OCI-LY1 (cell line): ENCODE measurements at regions not wholly inside any gene's neighbourhood (a gene's known extent, or its start where the extent isn't known, plus 50 kb on each side); places are given as distances from the start of the nearest gene placed in this dataset.

ENCODE experiments used
- EZH2 ChIP-seq: fragments of 200-600 bp; sonication (generic), shearing (Covaris generic); IDR thresholded peaks from 2 replicates; pipeline ENCODE4 v1.8.0; 2017; ENCODE audit warnings: borderline replicate concordance, mixed run types, mild to moderate bottlenecking, antibody characterized with exemption, low read length, moderate library complexity, mixed read lengths
- TF ChIP-seq, protein P1 (sequence below): fragments of 200-600 bp; sonication (generic), shearing (Covaris generic); IDR thresholded peaks from 2 replicates; pipeline ENCODE4 v1.5.1; 2017; ENCODE audit warnings: mild to moderate bottlenecking, antibody characterized with exemption, low read length, moderate library complexity, mixed read lengths

- TF ChIP-seq EZH2: no peak
- TF ChIP-seq, protein P1, sequence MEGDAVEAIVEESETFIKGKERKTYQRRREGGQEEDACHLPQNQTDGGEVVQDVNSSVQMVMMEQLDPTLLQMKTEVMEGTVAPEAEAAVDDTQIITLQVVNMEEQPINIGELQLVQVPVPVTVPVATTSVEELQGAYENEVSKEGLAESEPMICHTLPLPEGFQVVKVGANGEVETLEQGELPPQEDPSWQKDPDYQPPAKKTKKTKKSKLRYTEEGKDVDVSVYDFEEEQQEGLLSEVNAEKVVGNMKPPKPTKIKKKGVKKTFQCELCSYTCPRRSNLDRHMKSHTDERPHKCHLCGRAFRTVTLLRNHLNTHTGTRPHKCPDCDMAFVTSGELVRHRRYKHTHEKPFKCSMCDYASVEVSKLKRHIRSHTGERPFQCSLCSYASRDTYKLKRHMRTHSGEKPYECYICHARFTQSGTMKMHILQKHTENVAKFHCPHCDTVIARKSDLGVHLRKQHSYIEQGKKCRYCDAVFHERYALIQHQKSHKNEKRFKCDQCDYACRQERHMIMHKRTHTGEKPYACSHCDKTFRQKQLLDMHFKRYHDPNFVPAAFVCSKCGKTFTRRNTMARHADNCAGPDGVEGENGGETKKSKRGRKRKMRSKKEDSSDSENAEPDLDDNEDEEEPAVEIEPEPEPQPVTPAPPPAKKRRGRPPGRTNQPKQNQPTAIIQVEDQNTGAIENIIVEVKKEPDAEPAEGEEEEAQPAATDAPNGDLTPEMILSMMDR: no peak
Observed at GRCh38 chr3:34000301-34000700, 201.9 kb downstream of the PDCD6IP start.
